Activated naive CD8-positive, alpha-beta T cell treated with anti-CD3 and anti-CD28 coated beads, Interleukin-2, amount 10 ng/mL, durations not matched to agents 7 days and 5 days (primary cell): ENCODE measurements at regions not wholly inside any gene's neighbourhood (a gene's known extent, or its start where the extent isn't known, plus 50 kb on each side); places are given as distances from the start of the nearest gene placed in this dataset.
A peak's percentile ranks its signal among the peaks of the same experiment; 100 is the strongest.
"Not testable (repeated sequence)": the region's sequence is repeated elsewhere in the genome, so short reads cannot be mapped to it uniquely, and the experiment has no call there.

Experiments
- ATAC-seq: fragments of 150-1000 bp; cut with Tn5 transposase; one replicate; pipeline ENCODE4 v1.10.0; 2021; ENCODE audit warnings: low read depth, moderate library complexity
- POLR2A ChIA-PET: fragments of 350-600 bp; sonication (Branson Sonifier 250); formaldehyde crosslinking; loops from one replicate; lab custom pipeline; 2021; ENCODE audit warnings: antibody characterized with exemption; lab: Charles Lee
- DNase-seq: peaks from one replicate; pipeline ENCODE4 v3.0.0; 2021
- H3K27ac Mint-ChIP-seq: one replicate; pipeline ENCODE4 v1.8.0; 2022; ENCODE audit warnings: mild to moderate bottlenecking, mixed read lengths
- H3K27me3 Mint-ChIP-seq: one replicate; pipeline ENCODE4 v1.8.0; 2022; ENCODE audit warnings: mild to moderate bottlenecking, moderate library complexity, mixed read lengths
- H3K36me3 Mint-ChIP-seq: one replicate; pipeline ENCODE4 v1.8.0; 2021; ENCODE audit warnings: mild to moderate bottlenecking, mixed read lengths
- H3K4me1 Mint-ChIP-seq: one replicate; pipeline ENCODE4 v1.8.0; 2021; ENCODE audit warnings: mixed read lengths
- H3K4me3 Mint-ChIP-seq: one replicate; pipeline ENCODE4 v1.8.0; 2022; ENCODE audit warnings: mild to moderate bottlenecking, moderate library complexity, mixed read lengths
- H3K9me3 Mint-ChIP-seq: one replicate; pipeline ENCODE4 v1.8.0; 2021; ENCODE audit warnings: mixed read lengths

- Mint-ChIP-seq H3K27me3 (peaks cover 2% of the 10 kb centered on the region), H3K36me3 (no peaks in the 10 kb centered on the region), H3K9me3 (no peaks in the 10 kb centered on the region), H3K4me1 (no peaks in the 10 kb centered on the region), H3K4me3 (no peak overlapping the region), H3K27ac (no peak overlapping the region)
- POLR2A ChIA-PET: no interaction called here
- DNase-seq: no peak
- ATAC-seq: no peak
These were observed 129.8 kb upstream of the ZFP64 start for GRCh38 chr20:52321396-52321795.

DNA sequence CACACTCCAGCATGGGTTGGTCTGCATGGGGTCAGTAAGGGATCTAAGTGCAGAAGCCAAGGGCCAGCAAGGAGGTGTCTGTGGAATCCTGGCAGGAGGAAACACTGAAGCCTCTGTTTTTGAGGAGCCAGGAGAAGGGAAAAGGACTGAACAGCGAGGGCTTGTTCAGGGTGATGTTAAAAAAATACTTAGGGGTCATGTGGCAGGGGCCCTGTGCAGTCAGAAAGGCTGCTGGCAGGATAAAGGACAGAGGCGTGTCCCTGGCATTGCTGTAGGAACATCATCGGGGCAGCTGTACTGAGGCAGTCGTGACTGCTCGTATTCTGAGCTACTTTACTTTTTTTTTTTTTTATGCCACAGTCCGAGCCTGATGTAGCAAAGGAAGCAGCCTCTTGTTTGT is 127.1 kb upstream of the ZFP64 start:
- POLR2A ChIA-PET: no interaction called here
- H3K27me3 Mint-ChIP-seq: peaks cover 2% of the 10 kb centered on the region
- no peaks in the 10 kb centered on the region for H3K9me3 Mint-ChIP-seq
- ATAC-seq: no peak
- peaks cover 2% of the 10 kb centered on the region for H3K4me1 Mint-ChIP-seq
- no peaks in the 10 kb centered on the region for H3K36me3 Mint-ChIP-seq
- H3K27ac Mint-ChIP-seq: no peak overlapping the region
- H3K4me3 Mint-ChIP-seq: no peak overlapping the region
- no peak for DNase-seq

DNA sequence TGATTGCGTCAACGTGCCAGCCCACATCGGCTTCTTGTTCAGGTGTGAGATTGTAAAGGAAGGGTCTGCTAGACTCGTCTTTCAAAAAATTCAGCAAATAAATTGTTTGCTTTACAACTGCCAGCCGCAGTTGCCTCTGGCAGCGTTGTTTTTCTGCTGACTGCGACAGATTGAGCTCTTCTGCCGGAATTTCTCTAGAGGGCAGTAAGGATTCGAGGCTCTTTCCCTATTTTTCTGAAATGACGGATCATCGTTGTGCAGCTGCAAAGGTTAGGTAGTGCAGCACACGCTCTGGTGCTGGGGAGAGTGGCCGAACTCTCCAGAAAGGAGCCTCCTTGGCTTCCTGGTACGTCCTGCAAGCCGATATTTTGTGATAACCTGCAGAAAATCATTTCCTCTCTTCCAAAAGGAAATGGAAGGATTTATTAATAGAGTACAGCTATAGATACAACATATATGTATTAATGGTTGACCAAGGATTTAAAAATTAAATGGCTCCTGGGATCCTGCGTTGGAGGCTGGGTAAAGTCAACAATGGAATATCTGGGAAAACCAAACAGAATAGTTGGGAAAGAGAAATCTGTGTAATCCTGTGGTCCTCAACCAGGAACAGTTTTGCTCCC is 121.9 kb upstream of the ZFP64 start:
- Mint-ChIP-seq H3K27me3 (peaks cover 2% of the 10 kb centered on the region), H3K27ac (no peak overlapping the region), H3K9me3 (no peaks in the 10 kb centered on the region), H3K4me1 (peaks cover 2% of the 10 kb centered on the region), H3K36me3 (no peaks in the 10 kb centered on the region), H3K4me3 (no peak overlapping the region)
- ATAC-seq (no peak), DNase-seq (no peak)
- POLR2A ChIA-PET: no interaction called here

GRCh38 chr20:52312132-52312729 is 120.7 kb upstream of the ZFP64 start:
- peaks cover 1% of the 10 kb centered on the region for H3K9me3 Mint-ChIP-seq
- H3K4me3 Mint-ChIP-seq: no peak overlapping the region
- peaks cover 6% of the 10 kb centered on the region for H3K4me1 Mint-ChIP-seq
- H3K27me3 Mint-ChIP-seq: peaks cover 2% of the 10 kb centered on the region
- H3K27ac Mint-ChIP-seq: no peak overlapping the region
- DNase-seq: no peak
- ATAC-seq: no peak
- no peaks in the 10 kb centered on the region for H3K36me3 Mint-ChIP-seq
- POLR2A ChIA-PET: interaction anchor here (1.4 kb wide), 1 partner anchor 98 kb away, joined by 6 read pairs; no protein-coding TSS in a partner anchor

- peaks cover 1% of the 10 kb centered on the region for H3K9me3 Mint-ChIP-seq
- no peaks in the 10 kb centered on the region for H3K36me3 Mint-ChIP-seq
- no peak for ATAC-seq
- peaks cover 12% of the 10 kb centered on the region for H3K4me1 Mint-ChIP-seq
- H3K4me3 Mint-ChIP-seq: no peak overlapping the region
- no peak for DNase-seq
- H3K27me3 Mint-ChIP-seq: peaks cover 2% of the 10 kb centered on the region
- H3K27ac Mint-ChIP-seq: no peak overlapping the region
- POLR2A ChIA-PET: interaction anchor here (1.4 kb wide), 1 partner anchor 99 kb away, joined by 6 read pairs; no protein-coding TSS in a partner anchor
These were observed 119.7 kb upstream of the ZFP64 start for GRCh38 chr20:52311209-52311794.

DNA sequence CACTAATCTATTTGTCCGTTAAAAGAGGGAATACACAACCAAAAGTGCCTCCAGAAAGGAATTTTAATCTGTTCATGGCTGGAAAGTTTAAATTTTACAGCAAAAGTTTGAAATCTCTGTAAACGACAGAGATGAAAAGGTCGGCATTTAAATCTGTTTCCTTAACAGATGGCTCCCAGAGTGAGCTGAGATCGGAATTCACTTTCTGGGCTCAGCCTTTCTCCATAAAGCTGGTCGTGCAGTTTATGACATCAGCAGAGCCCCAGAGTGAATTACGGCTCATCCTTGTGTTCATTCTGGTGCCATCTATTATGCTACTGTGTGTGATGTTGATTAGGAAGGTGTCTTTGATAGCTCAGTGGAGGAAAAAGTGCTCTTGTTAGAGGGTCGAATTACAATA is 117.6 kb upstream of the ZFP64 start:
- Mint-ChIP-seq H3K4me3 (no peak overlapping the region), H3K27ac (no peak overlapping the region), H3K36me3 (no peaks in the 10 kb centered on the region), H3K4me1 (peaks cover 20% of the 10 kb centered on the region), H3K27me3 (peaks cover 2% of the 10 kb centered on the region), H3K9me3 (peaks cover 1% of the 10 kb centered on the region)
- POLR2A ChIA-PET: no interaction called here
- ATAC-seq (no peak), DNase-seq (no peak)

DNA sequence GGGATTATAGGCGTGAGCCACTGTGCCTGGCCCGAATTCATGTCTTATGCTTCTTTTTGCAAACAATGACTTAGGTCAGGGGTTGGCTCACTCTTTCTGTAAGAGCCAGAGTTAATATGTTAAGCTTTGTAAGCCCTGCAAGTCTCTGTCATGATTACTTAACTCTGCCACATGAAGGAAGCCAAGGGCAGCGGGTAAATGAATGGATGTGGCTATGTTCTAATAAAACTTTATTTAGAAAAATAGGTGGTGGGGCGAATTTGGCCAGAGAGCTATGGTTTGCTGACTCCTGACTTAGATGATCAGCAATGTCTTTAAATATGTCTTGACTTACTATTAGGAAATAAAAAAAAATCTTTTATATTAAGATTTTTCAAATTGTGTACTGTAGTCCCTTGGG is 114.9 kb upstream of the ZFP64 start:
- Mint-ChIP-seq H3K27me3 (peaks cover 2% of the 10 kb centered on the region), H3K36me3 (no peaks in the 10 kb centered on the region), H3K4me3 (no peak overlapping the region), H3K4me1 (peaks cover 26% of the 10 kb centered on the region), H3K27ac (no peak overlapping the region), H3K9me3 (peaks cover 1% of the 10 kb centered on the region)
- POLR2A ChIA-PET: interaction anchor here (0.5 to 1.9 kb wide), 3 partner anchors 102 to 115 kb away, joined by 3 to 8 read pairs (median 3); partner anchors contain the start of gene ZFP64
- ATAC-seq (peak; percentile 4), DNase-seq (no peak)

- Mint-ChIP-seq H3K27ac (peak overlapping the region; percentile 89), H3K9me3 (peaks cover 1% of the 10 kb centered on the region), H3K4me1 (peaks cover 26% of the 10 kb centered on the region), H3K4me3 (peak overlapping the region; percentile 6), H3K36me3 (no peaks in the 10 kb centered on the region), H3K27me3 (peaks cover 2% of the 10 kb centered on the region)
- peak; percentile 97 for ATAC-seq
- POLR2A ChIA-PET: interaction anchor here (0.5 to 1.9 kb wide), 4 partner anchors 103 to 1304 kb away, joined by 3 to 8 read pairs (median 4); partner anchors contain the start of gene ZFP64
- peak; percentile 57 for DNase-seq
These were observed 114.3 kb upstream of the ZFP64 start for GRCh38 chr20:52305858-52306257.

DNA sequence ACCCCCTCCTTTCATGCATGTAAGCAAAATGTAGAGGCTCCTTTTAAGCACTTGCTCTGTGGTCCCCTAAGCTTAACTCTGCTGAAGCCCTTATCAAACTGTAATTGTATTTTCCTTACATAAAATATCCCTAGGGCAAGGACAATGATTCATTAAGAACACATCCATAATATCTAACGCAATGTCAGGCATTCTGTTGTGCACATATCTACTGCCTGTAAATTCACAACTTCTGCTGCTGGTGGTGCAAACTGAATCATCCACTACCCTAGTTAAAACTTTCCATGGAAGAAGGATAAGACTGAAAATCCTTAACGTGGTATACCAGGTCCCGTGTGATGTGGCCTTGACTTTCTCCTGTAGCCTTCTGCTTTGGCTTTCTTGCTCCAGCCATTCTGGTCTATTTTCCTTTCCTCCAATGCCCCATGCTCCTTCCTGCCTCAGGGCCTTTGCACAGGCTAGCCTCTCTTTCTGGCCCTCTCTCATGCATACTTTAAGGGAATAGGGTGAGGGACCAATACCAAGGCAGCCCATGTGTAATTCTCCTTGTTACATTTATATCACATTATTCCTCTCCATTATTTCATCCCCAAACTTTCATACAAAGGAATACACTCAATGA is 113.6 kb upstream of the ZFP64 start:
- no peaks in the 10 kb centered on the region for H3K36me3 Mint-ChIP-seq
- H3K4me1 Mint-ChIP-seq: peaks cover 26% of the 10 kb centered on the region
- H3K4me3 Mint-ChIP-seq: peak overlapping the region; percentile 6
- H3K9me3 Mint-ChIP-seq: peaks cover 1% of the 10 kb centered on the region
- ATAC-seq: no peak
- POLR2A ChIA-PET: interaction anchor here (1.2 to 1.9 kb wide), 2 partner anchors 104 to 114 kb away, joined by 3 to 8 read pairs; partner anchors contain the start of gene ZFP64
- H3K27me3 Mint-ChIP-seq: no peaks in the 10 kb centered on the region
- H3K27ac Mint-ChIP-seq: peak overlapping the region; percentile 89
- DNase-seq: no peak

DNA sequence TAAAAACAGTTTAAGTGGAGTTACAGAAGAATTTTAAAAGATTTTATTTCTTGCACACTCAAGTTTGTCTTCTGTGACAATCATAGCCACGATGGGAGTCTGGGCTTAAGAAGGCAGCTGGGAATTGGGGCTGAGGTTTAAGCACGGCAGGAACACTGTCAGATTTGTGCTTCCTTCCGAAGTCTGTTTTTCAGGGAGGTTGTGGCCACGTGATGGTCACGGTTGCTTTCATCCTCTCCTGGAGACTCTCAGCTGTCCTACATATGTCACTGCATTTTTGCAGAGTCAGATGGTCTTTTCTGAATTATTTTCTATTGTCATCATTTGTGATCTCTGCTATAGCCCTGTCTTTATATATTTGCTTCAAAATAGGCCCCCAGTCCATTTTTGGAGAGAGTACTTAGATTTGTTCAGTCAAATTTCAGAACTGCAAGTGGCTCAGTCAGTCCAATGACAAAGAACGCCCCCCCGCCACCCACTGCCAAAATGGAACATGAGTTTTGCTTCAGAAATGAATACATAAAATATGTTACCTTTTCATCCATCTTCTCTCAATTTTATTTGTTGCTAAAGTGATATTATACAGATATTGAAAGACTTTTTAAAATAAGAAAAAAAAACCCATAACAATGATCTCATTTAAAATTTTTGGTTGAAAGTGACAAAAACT is 111.8 kb upstream of the ZFP64 start:
- H3K36me3 Mint-ChIP-seq: no peaks in the 10 kb centered on the region
- H3K27ac Mint-ChIP-seq: no peak overlapping the region
- no peaks in the 10 kb centered on the region for H3K27me3 Mint-ChIP-seq
- no peak overlapping the region for H3K4me3 Mint-ChIP-seq
- H3K4me1 Mint-ChIP-seq: peaks cover 26% of the 10 kb centered on the region
- DNase-seq (no peak), ATAC-seq (no peak)
- peaks cover 1% of the 10 kb centered on the region for H3K9me3 Mint-ChIP-seq
- POLR2A ChIA-PET: no interaction called here

- H3K9me3 Mint-ChIP-seq: no peaks in the 10 kb centered on the region
- POLR2A ChIA-PET: no interaction called here
- H3K27ac Mint-ChIP-seq: no peak overlapping the region
- no peaks in the 10 kb centered on the region for H3K36me3 Mint-ChIP-seq
- ATAC-seq (no peak), DNase-seq (no peak)
- H3K27me3 Mint-ChIP-seq: no peaks in the 10 kb centered on the region
- peaks cover 24% of the 10 kb centered on the region for H3K4me1 Mint-ChIP-seq
- H3K4me3 Mint-ChIP-seq: no peak overlapping the region
These were observed 111.2 kb upstream of the ZFP64 start for GRCh38 chr20:52302736-52303135.

DNA sequence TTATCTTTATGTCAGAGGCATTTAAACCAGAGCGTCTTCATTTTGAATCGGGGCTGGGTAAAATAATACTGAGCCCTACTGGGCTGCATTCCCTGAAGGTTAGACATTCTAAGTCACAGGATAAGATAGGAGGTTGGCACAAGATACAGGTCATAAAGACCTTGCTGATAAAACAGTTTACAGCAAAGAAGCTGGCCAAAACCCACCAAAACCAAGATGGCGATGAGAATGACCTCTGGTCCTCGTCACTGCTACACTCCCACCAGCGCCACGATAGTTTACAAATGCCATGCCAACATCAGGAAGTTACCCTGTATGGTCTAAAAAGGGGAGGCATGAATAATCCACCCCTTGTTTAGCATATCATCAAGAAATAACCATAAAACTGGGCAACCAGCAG is 110.5 kb upstream of the ZFP64 start:
- DNase-seq, H3K9me3 Mint-ChIP-seq, POLR2A ChIA-PET, H3K36me3 Mint-ChIP-seq, ATAC-seq, H3K27me3 Mint-ChIP-seq, H3K27ac Mint-ChIP-seq, H3K4me3 Mint-ChIP-seq: not testable (repeated sequence)
- peaks cover 19% of the 10 kb centered on the region for H3K4me1 Mint-ChIP-seq

GRCh38 chr20:52295556-52295955 is 104.0 kb upstream of the ZFP64 start:
- no peaks in the 10 kb centered on the region for H3K27me3 Mint-ChIP-seq
- no peaks in the 10 kb centered on the region for H3K36me3 Mint-ChIP-seq
- H3K4me1 Mint-ChIP-seq: no peaks in the 10 kb centered on the region
- no peak overlapping the region for H3K27ac Mint-ChIP-seq
- H3K4me3 Mint-ChIP-seq: no peak overlapping the region
- POLR2A ChIA-PET: no interaction called here
- peaks cover 5% of the 10 kb centered on the region for H3K9me3 Mint-ChIP-seq
- no peak for DNase-seq
- ATAC-seq: no peak
